HG03439 (cell line): ENCODE measurements at regions not wholly inside any gene's neighbourhood (a gene's known extent, or its start where the extent isn't known, plus 50 kb on each side); places are given as distances from the start of the nearest gene placed in this dataset.
"Not testable (repeated sequence)": the region's sequence is repeated elsewhere in the genome, so short reads cannot be mapped to it uniquely, and the experiment has no call there.

Source experiments
- ATAC-seq: cut with Tn5 transposase; IDR thresholded peaks from one replicate; pipeline ENCODE4 v1.9.1; 2021; ENCODE audit warnings: mild to moderate bottlenecking, moderate library complexity; ENCODE audit not compliant: unreplicated experiment

- not testable (repeated sequence) for ATAC-seq
Measured at GRCh38 chr5:42868417-42868816, 56.7 kb upstream of the SELENOP start.

GRCh38 chr5:42864749-42865148 is 53.1 kb upstream of the SELENOP start:
- ATAC-seq: not testable (repeated sequence)
